Effector memory CD8-positive, alpha-beta T cell (primary cell): ENCODE measurements at regions not wholly inside any gene's neighbourhood (a gene's known extent, or its start where the extent isn't known, plus 50 kb on each side); places are given as distances from the start of the nearest gene placed in this dataset.

Source experiments
- ATAC-seq: fragments of 150-1000 bp; cut with Tn5 transposase; replicated peaks from 2 replicates; pipeline ENCODE4 v1.10.0; 2021; ENCODE audit warnings: mild to moderate bottlenecking, moderate library complexity
- DNase-seq, 3 experiments: peaks; one replicate each; pipeline ENCODE4 v3.0.0; 2021
- H3K27ac Mint-ChIP-seq, 2 donors: one replicate each; pipeline ENCODE4 v1.8.0; 2022; ENCODE audit warnings: mild to moderate bottlenecking in 2 of 2, mixed read lengths in 2 of 2, moderate library complexity in 2 of 2
- H3K27me3 Mint-ChIP-seq, 2 donors: one replicate each; pipeline ENCODE4 v1.8.0; 2022; ENCODE audit warnings: mixed read lengths in 2 of 2
- H3K36me3 Mint-ChIP-seq: one replicate; pipeline ENCODE4 v1.8.0; 2022; ENCODE audit warnings: mild to moderate bottlenecking, moderate library complexity, mixed read lengths; ENCODE audit not compliant: insufficient read depth
- H3K4me1 Mint-ChIP-seq, 2 donors: one replicate each; pipeline ENCODE4 v1.8.0; 2022; ENCODE audit warnings: low read depth in 2 of 2, mixed read lengths in 2 of 2
- H3K4me3 Mint-ChIP-seq, 2 donors: one replicate each; pipeline ENCODE4 v1.8.0; 2022; ENCODE audit warnings: mild to moderate bottlenecking in 2 of 2, mixed read lengths in 2 of 2, moderate library complexity in 2 of 2
- H3K9me3 Mint-ChIP-seq, 2 donors: one replicate each; pipeline ENCODE4 v1.8.0; 2022; ENCODE audit warnings: mixed read lengths in 2 of 2

- Mint-ChIP-seq H3K27ac (no peak overlapping the region), H3K36me3 (no peaks in the 10 kb centered on the region), H3K4me3 (no peak overlapping the region), H3K9me3 (no peaks in the 10 kb centered on the region), H3K4me1 (peaks cover 0 to 2% of the 10 kb centered on the region in 2 donors), H3K27me3 (peaks cover 21 to 52% of the 10 kb centered on the region in 2 donors)
- DNase-seq (no peak), ATAC-seq (no peak)
Observed at GRCh38 chr2:9077691-9078090, 74.2 kb upstream of the MBOAT2 start.

- H3K27me3 Mint-ChIP-seq = peaks cover 30 to 62% of the 10 kb centered on the region in 2 donors
- no peak for ATAC-seq
- no peak overlapping the region for H3K4me3 Mint-ChIP-seq
Observed at GRCh38 chr2:9076755-9077154, 73.3 kb upstream of the MBOAT2 start.

DNA sequence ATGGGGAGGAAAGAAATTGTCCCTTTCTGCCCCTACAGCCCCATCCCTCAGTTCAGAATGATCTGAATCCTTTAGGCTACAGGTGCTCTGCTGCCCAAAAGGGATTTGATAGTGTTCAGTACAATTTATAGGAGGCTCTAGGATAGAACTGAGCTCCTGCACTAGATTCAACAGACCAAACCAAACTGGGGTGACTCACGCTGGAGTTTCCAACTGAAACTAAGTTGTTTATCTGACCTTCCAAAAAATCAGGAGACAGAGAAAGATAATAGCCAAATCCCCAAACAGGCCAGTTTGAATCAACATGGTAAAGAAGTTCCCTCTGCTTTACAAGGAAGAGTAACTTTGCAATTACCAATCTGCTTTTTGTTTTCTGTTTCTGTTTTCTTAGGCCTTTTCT, 72.7 kb upstream of the MBOAT2 start:
- Mint-ChIP-seq H3K4me1 (peaks cover 0 to 2% of the 10 kb centered on the region in 2 donors), H3K36me3 (no peaks in the 10 kb centered on the region), H3K27me3 (peaks cover 35 to 67% of the 10 kb centered on the region in 2 donors)

More at GRCh38 chr2:9076755-9077154, 73.3 kb upstream of the MBOAT2 start:
- no peaks in the 10 kb centered on the region for H3K9me3 Mint-ChIP-seq
- DNase-seq = no peak
- peaks cover 0 to 2% of the 10 kb centered on the region in 2 donors for H3K4me1 Mint-ChIP-seq
- no peaks in the 10 kb centered on the region for H3K36me3 Mint-ChIP-seq
- H3K27ac Mint-ChIP-seq = no peak overlapping the region

GRCh38 chr2:9074930-9075329, 71.4 kb upstream of the MBOAT2 start:
- peaks cover 0 to 2% of the 10 kb centered on the region in 2 donors for H3K4me1 Mint-ChIP-seq
- H3K27ac Mint-ChIP-seq = no peak overlapping the region
- H3K4me3 Mint-ChIP-seq = no peak overlapping the region
- peaks cover 41 to 67% of the 10 kb centered on the region in 2 donors for H3K27me3 Mint-ChIP-seq
- ATAC-seq (no peak), DNase-seq (no peak)
- no peaks in the 10 kb centered on the region for H3K36me3 Mint-ChIP-seq
- peaks cover 0 to 3% of the 10 kb centered on the region in 2 donors for H3K9me3 Mint-ChIP-seq

More for the DNA sequence above, 72.7 kb upstream of the MBOAT2 start:
- ATAC-seq (no peak), DNase-seq (no peak)
- Mint-ChIP-seq H3K9me3 (peaks cover 0 to 1% of the 10 kb centered on the region in 2 donors), H3K27ac (no peak overlapping the region), H3K4me3 (no peak overlapping the region)

DNA sequence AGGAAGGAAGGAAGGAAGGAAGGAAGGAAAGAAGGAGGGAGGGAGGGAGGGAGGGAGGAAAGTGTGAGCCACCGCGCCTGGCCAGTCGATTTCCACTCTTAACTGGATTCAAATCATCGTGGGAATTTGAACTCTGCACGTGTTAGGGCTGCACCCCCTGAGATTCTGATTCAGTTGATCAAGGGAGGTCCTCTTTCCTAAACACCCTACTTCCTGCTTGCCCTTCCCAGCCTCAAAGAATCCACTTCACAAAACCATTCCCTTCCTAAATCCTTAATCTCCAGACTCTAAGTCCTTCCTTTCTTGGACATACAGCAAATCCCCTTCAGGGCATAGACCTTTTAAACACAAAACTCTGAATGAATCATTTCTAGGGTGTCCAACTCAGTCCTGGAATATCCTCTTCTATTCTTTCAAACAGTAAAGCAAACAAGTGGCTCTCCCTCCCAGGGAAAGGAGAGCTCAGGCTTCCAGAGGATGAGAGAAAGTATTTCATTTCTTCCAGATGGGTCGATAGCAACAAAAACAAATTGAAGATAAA, 68.2 kb upstream of the MBOAT2 start:
- no peak overlapping the region for H3K4me3 Mint-ChIP-seq
- peaks cover 8 to 13% of the 10 kb centered on the region in 2 donors for H3K9me3 Mint-ChIP-seq
- H3K27me3 Mint-ChIP-seq = peaks cover 41 to 67% of the 10 kb centered on the region in 2 donors
- no peak overlapping the region for H3K27ac Mint-ChIP-seq
- H3K4me1 Mint-ChIP-seq = peaks cover 0 to 2% of the 10 kb centered on the region in 2 donors
- no peak for ATAC-seq
- no peak for DNase-seq
- H3K36me3 Mint-ChIP-seq = no peaks in the 10 kb centered on the region

DNA sequence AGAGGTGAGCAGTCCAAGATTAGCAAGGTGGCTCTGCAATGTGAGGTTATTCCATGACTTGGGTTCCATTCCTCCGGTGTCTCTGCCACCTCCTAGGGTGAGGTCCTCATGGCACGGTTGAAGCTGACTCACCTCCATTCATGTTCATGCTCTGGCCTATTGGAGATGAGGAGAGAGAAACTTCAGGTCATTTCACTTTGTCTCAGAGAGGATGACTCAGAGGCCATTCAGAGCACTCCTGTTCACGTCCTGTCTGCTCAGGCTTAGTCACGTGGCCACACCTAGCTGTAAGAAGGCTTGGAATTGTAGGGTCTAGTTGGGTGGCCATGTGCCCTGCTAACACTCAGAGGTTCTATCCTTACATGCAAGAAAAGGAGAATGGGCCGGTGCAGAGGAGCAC, 67.5 kb upstream of the MBOAT2 start:
- ATAC-seq (no peak), DNase-seq (no peak)
- Mint-ChIP-seq H3K27ac (no peak overlapping the region), H3K27me3 (peaks cover 38 to 70% of the 10 kb centered on the region in 2 donors), H3K4me3 (no peak overlapping the region), H3K4me1 (peaks cover 0 to 2% of the 10 kb centered on the region in 2 donors), H3K9me3 (peaks cover 12 to 13% of the 10 kb centered on the region in 2 donors), H3K36me3 (no peaks in the 10 kb centered on the region)

DNA sequence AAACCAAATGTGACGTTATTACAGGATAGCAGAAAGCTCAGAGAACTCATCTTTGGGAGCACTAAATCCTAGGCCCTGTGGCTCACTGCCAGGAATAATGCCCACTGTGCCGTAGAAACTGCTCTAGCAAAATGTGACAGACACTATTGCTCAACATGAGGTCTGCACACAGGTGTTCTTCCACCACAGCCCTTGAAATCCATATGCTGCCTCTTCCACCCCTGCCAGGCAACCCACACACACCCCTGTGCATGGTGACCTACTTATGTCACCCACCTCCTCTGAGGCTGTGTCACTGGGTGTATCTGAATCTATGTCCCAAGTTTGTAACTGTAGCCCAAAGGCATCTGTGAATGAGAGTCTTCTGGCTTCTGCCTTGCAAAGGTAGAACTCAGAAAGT, 66.1 kb upstream of the MBOAT2 start:
- Mint-ChIP-seq H3K27ac (no peak overlapping the region), H3K27me3 (peaks cover 39 to 65% of the 10 kb centered on the region in 2 donors)
- no peak for DNase-seq

DNA sequence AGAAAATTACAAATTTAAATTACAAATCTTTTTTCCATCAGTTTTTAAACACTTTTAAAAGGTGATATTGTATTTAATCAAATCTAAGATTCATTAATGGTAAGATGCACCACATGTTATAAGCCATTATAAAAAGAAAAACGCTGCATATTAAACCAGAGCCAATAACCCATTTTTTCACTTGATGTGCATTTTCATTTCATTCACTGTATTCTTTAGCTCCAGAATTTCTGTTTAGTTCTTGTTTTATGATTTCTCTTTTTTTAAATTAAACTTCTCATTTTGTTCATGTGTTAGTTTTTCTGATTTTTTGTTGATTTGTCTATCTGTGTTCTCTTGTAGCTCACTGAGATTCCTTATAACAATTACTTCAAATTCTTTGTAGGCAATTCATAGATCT, 62.4 kb upstream of the MBOAT2 start:
- DNase-seq (no peak), ATAC-seq (no peak)
- Mint-ChIP-seq H3K27me3 (peaks cover 37 to 50% of the 10 kb centered on the region in 2 donors), H3K4me3 (no peak overlapping the region), H3K27ac (no peak overlapping the region), H3K4me1 (no peaks in the 10 kb centered on the region), H3K9me3 (peaks cover 11 to 13% of the 10 kb centered on the region in 2 donors), H3K36me3 (no peaks in the 10 kb centered on the region)

More for the DNA sequence above, 66.1 kb upstream of the MBOAT2 start:
- Mint-ChIP-seq H3K4me1 (no peaks in the 10 kb centered on the region), H3K9me3 (peaks cover 12 to 13% of the 10 kb centered on the region in 2 donors), H3K4me3 (no peak overlapping the region), H3K36me3 (no peaks in the 10 kb centered on the region)
- no peak for ATAC-seq

DNA sequence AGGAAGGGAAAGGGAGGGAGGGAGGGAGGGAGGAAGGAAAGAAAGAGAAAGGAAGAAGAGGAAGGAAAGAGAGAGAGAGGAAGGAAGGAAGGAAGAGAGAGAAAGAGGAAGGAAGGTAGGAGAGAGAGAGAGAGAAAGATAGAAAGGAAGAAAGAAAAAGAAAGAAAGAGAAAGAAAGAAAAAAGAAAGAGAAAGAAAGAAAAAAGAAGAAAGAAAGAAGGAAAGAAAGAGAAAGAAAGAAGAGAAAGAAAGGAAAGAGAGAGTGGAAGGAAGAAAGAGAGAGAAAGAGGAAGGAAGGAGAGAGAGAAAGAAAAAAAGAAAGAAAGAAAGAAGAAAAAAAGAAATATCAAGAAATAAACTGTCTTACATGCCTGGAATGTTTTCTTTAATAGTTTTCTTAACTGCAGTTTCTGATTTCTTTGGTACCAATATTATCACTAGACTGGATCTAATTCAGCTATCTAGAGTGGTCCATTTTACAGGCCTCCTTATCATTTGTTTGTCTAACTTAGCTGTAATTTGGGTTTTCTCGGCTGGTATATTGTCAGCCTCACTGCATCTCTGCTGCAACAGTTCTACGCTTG, 59.6 kb upstream of the MBOAT2 start:
- Mint-ChIP-seq H3K36me3 (no peaks in the 10 kb centered on the region), H3K4me1 (no peaks in the 10 kb centered on the region), H3K9me3 (peaks cover under 1 to 8% of the 10 kb centered on the region in 2 donors), H3K27me3 (peaks cover 43 to 51% of the 10 kb centered on the region in 2 donors), H3K4me3 (no peak overlapping the region), H3K27ac (no peak overlapping the region)
- DNase-seq (no peak), ATAC-seq (no peak)

DNA sequence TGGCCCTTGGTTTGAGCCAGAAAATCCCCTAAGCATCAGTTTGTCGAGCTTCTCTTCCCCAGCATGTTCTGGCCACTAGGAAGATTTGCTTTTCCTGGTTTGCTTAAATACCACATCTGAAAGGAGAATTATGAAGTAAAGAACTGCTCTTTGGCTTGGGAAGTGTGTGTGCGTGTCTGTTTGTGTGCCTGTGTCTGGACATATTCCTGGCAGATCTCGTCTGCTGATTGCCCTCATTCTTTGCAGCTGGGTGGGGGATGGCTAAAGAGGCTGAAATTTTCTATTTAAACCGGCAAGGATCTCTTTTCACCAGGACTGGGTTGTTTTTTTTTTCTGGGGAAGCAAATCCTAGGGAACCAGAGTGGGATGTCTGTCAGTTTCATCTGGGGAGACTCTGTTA, 57.3 kb upstream of the MBOAT2 start:
- H3K36me3 Mint-ChIP-seq = no peaks in the 10 kb centered on the region
- no peak overlapping the region for H3K4me3 Mint-ChIP-seq
- ATAC-seq = no peak
- H3K4me1 Mint-ChIP-seq = peaks cover 0 to 2% of the 10 kb centered on the region in 2 donors
- H3K27ac Mint-ChIP-seq = no peak overlapping the region
- peaks cover 38 to 43% of the 10 kb centered on the region in 2 donors for H3K27me3 Mint-ChIP-seq
- DNase-seq = no peak
- H3K9me3 Mint-ChIP-seq = peaks cover 0 to 2% of the 10 kb centered on the region in 2 donors

DNA sequence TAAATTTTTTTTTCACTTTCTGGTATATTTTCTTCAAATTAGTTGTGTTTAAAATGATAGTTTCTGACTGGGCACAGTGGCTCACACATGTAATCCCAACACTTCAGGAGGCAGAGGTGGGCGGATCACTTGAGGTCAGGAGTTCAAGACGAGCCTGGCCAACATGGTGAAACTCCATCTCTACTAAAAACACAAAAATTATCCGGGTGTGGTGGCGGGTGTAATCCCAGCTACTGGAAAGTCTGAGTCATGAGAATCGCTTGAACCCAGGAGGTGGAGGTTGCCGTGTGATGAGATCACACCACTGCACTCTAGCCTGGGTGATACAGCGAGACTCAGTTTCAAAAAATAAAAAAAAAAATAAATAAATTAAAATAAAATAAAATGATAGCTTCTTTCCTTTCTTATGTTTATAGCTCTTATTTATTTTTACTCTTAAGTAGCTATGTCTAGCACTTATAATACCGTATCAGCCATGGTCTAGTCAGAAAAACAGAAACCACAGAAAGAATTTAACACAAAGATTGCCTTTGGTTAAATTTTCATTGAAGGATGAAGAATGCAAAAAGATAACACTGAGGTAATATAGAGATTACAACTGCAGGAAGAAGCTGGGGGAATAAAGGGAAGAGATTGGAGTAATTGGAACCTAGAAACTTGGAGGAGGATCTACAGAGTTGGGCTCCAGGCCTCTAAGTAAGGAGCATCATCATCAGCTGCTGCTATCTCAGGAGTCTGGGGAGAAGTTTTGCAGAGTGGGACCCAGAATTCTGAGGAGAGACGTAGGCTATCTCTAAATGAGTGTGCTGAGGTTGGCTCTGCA, 54.7 kb upstream of the MBOAT2 start:
- Mint-ChIP-seq H3K4me3 (no peak overlapping the region), H3K9me3 (peaks cover 0 to 4% of the 10 kb centered on the region in 2 donors), H3K36me3 (no peaks in the 10 kb centered on the region), H3K27ac (no peak overlapping the region), H3K27me3 (peaks cover 30 to 32% of the 10 kb centered on the region in 2 donors), H3K4me1 (peaks cover 4 to 12% of the 10 kb centered on the region in 2 donors)
- DNase-seq = no peak
- no peak for ATAC-seq

DNA sequence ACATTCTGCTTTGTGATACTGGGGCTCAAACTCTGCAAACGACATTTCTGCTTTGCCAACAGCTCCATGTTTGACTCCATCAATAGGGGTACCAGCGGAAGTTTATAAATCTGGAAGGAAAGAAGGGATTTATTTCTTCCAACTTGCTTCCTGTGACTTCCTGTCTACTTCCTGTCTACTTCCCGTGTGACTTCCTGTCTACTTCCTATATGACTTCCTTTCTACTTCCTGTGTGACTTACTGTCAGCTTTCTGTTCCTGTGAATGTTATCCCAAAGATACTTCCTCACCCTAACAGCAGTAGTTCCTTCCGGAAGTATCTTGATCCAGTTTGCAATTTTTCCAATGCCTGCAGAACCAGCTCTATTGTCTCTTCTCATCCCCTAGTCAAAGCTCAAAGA, 52.0 kb upstream of the MBOAT2 start:
- peaks cover 15 to 22% of the 10 kb centered on the region in 2 donors for H3K27me3 Mint-ChIP-seq
- no peak for ATAC-seq
- H3K4me3 Mint-ChIP-seq = no peak overlapping the region

GRCh38 chr2:9053534-9053931, 50.0 kb upstream of the MBOAT2 start:
- peaks cover 4 to 12% of the 10 kb centered on the region in 2 donors for H3K4me1 Mint-ChIP-seq
- peaks cover 5 to 7% of the 10 kb centered on the region in 2 donors for H3K27me3 Mint-ChIP-seq
- no peaks in the 10 kb centered on the region for H3K36me3 Mint-ChIP-seq
- ATAC-seq = no peak
- no peak for DNase-seq
- H3K4me3 Mint-ChIP-seq = no peak overlapping the region
- H3K27ac Mint-ChIP-seq = no peak overlapping the region
- H3K9me3 Mint-ChIP-seq = peaks cover 0 to 2% of the 10 kb centered on the region in 2 donors

More for the DNA sequence above, 52.0 kb upstream of the MBOAT2 start:
- Mint-ChIP-seq H3K36me3 (no peaks in the 10 kb centered on the region), H3K27ac (no peak overlapping the region), H3K9me3 (peaks cover 0 to 2% of the 10 kb centered on the region in 2 donors), H3K4me1 (peaks cover 4 to 12% of the 10 kb centered on the region in 2 donors)
- no peak for DNase-seq
